Brain microvascular endothelial cell (primary cell): ENCODE measurements at regions not wholly inside any gene's neighbourhood (a gene's known extent, or its start where the extent isn't known, plus 50 kb on each side); places are given as distances from the start of the nearest gene placed in this dataset.
A peak's percentile ranks its signal among the peaks of the same experiment; 100 is the strongest.

Source experiments
- DNase-seq: peaks from one replicate; pipeline ENCODE4 v3.0.0-alpha.2; 2020
- H3K27ac ChIP-seq: fragments of 250-450 bp; sonication (Bioruptor Pico); 2 replicates; pipeline ENCODE4 v1.5.1; 2020; ENCODE audit warnings: mild to moderate bottlenecking, moderate library complexity
- H3K27me3 ChIP-seq: fragments of 250-450 bp; sonication (Bioruptor Pico); replicated peaks from 2 replicates; pipeline ENCODE4 v1.5.1; 2020; ENCODE audit warnings: mild to moderate bottlenecking
- H3K36me3 ChIP-seq: fragments of 250-450 bp; sonication (Bioruptor Pico); replicated peaks from 2 replicates; pipeline ENCODE4 v1.5.1; 2020; ENCODE audit warnings: mild to moderate bottlenecking
- H3K4me3 ChIP-seq: 2 replicates; pipeline ENCODE4 v1.5.1; 2011; ENCODE audit warnings: low read depth, mild to moderate bottlenecking, control low read depth, low read length, moderate library complexity
- CTCF ChIP-seq: IDR thresholded peaks from 2 replicates; pipeline ENCODE4 v1.5.1; 2011; ENCODE audit warnings: low read depth, mild to moderate bottlenecking, moderate library complexity, low read length, control low read depth, inconsistent platforms; ENCODE audit errors: missing control alignments
- in situ Hi-C: cut with HindIII; loops from 2 replicates; pipeline ENCODE4 v1.10.0; 2017; ENCODE audit warnings: low sequenced_read_pairs, low pct_ligation_motif_present

GRCh38 chr16:64092271-64092670 is 1029.6 kb downstream of the CDH11 start:
- in situ Hi-C loops = no loop called here
- TF ChIP-seq CTCF = no peak
- no peaks in the 10 kb centered on the region for H3K36me3 ChIP-seq
- peak; percentile 63 for DNase-seq
- H3K27ac ChIP-seq = peak overlapping the region; percentile 75
- H3K27me3 ChIP-seq = no peaks in the 10 kb centered on the region
- H3K4me3 ChIP-seq = no peak overlapping the region

- Histone ChIP-seq H3K4me3 (no peak overlapping the region), H3K36me3 (no peaks in the 10 kb centered on the region), H3K27ac (no peak overlapping the region), H3K27me3 (no peaks in the 10 kb centered on the region)
- in situ Hi-C loops = no loop called here
- no peak for DNase-seq
- TF ChIP-seq CTCF = no peak
Observed at GRCh38 chr16:64090327-64090726, 1031.5 kb downstream of the CDH11 start.

- peak; percentile 23 for DNase-seq
- in situ Hi-C loops = no loop called here
- no peak overlapping the region for H3K27ac ChIP-seq
- no peak overlapping the region for H3K4me3 ChIP-seq
- no peaks in the 10 kb centered on the region for H3K36me3 ChIP-seq
- TF ChIP-seq CTCF = peak; percentile 68
- no peaks in the 10 kb centered on the region for H3K27me3 ChIP-seq
Observed at GRCh38 chr16:64089697-64090096, 1032.2 kb downstream of the CDH11 start.

- in situ Hi-C loops = no loop called here
- DNase-seq = no peak
Observed at GRCh38 chr16:64088838-64089237, 1033.0 kb downstream of the CDH11 start.

GRCh38 chr16:64085296-64085695 is 1036.6 kb downstream of the CDH11 start:
- TF ChIP-seq CTCF = no peak
- in situ Hi-C loops = no loop called here
- no peak for DNase-seq
- no peak overlapping the region for H3K4me3 ChIP-seq
- no peaks in the 10 kb centered on the region for H3K36me3 ChIP-seq
- H3K27ac ChIP-seq = no peak overlapping the region
- no peaks in the 10 kb centered on the region for H3K27me3 ChIP-seq

More at GRCh38 chr16:64088838-64089237, 1033.0 kb downstream of the CDH11 start:
- H3K36me3 ChIP-seq = no peaks in the 10 kb centered on the region
- no peak overlapping the region for H3K4me3 ChIP-seq
- no peak for TF ChIP-seq CTCF
- H3K27ac ChIP-seq = no peak overlapping the region
- no peaks in the 10 kb centered on the region for H3K27me3 ChIP-seq

- no peak overlapping the region for H3K27ac ChIP-seq
- no peak for DNase-seq
- no peak overlapping the region for H3K4me3 ChIP-seq
- no peaks in the 10 kb centered on the region for H3K27me3 ChIP-seq
- no peaks in the 10 kb centered on the region for H3K36me3 ChIP-seq
- TF ChIP-seq CTCF = no peak
- in situ Hi-C loops = no loop called here
Observed at GRCh38 chr16:64084706-64085105, 1037.2 kb downstream of the CDH11 start.
